A673 (cell line): ENCODE measurements at regions not wholly inside any gene's neighbourhood (a gene's known extent, or its start where the extent isn't known, plus 50 kb on each side); places are given as distances from the start of the nearest gene placed in this dataset.

ENCODE experiments used
- EZH2 ChIP-seq: fragments of 200-600 bp; sonication (generic); IDR thresholded peaks from 2 replicates; pipeline ENCODE4 v1.6.1; 2017; ENCODE audit warnings: borderline replicate concordance, low read depth, mild to moderate bottlenecking, mixed read lengths, antibody characterized with exemption, low read length; ENCODE audit not compliant: poor library complexity, severe bottlenecking
- TF ChIP-seq, protein P1 (sequence below): fragments of 300-800, 200-600 bp; sonication (generic); conservative IDR thresholded peaks from 2 replicates; pipeline ENCODE4 v1.5.1; 2017; ENCODE audit warnings: low read depth, mild to moderate bottlenecking, antibody characterized with exemption, low read length, moderate library complexity, mixed read lengths

DNA sequence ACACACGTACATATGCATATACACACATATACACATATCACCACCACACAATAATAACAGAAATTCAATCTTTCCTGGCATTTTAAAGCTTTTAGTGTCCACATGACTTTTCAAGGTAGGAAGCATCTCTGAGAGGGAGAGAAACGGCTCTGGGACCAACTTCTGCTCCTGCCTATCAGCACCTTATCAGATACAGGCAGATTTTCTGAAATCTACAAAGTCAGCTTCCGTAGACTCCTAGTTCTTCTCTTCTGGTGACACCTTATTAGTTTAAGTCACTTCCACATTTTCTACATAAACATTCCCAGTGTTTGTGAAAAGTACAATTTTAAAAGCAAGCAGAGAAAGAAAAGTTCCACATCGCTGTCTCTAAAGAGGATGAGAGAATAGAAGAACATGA is 74.5 kb downstream of the ZNF22 start:
- TF ChIP-seq, protein P1, sequence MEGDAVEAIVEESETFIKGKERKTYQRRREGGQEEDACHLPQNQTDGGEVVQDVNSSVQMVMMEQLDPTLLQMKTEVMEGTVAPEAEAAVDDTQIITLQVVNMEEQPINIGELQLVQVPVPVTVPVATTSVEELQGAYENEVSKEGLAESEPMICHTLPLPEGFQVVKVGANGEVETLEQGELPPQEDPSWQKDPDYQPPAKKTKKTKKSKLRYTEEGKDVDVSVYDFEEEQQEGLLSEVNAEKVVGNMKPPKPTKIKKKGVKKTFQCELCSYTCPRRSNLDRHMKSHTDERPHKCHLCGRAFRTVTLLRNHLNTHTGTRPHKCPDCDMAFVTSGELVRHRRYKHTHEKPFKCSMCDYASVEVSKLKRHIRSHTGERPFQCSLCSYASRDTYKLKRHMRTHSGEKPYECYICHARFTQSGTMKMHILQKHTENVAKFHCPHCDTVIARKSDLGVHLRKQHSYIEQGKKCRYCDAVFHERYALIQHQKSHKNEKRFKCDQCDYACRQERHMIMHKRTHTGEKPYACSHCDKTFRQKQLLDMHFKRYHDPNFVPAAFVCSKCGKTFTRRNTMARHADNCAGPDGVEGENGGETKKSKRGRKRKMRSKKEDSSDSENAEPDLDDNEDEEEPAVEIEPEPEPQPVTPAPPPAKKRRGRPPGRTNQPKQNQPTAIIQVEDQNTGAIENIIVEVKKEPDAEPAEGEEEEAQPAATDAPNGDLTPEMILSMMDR: no peak
- no peak for TF ChIP-seq EZH2
